Aorta (tissue), 5 donors: ENCODE measurements at regions not wholly inside any gene's neighbourhood (a gene's known extent, or its start where the extent isn't known, plus 50 kb on each side); places are given as distances from the start of the nearest gene placed in this dataset.

Source experiments
- ATAC-seq: fragments of 200-7000 bp; cut with Tn5 transposase; one replicate; pipeline ENCODE4 v1.9.1; 2022; ENCODE audit warnings: moderate library complexity; ENCODE audit not compliant: low FRiP score
- DNase-seq, 2 donors: peaks; one replicate each; pipeline ENCODE4 v3.0.0-alpha.2; 2020
- H3K27ac ChIP-seq, 2 donors: one replicate each; pipeline ENCODE4 v1.5.1; 2013; ENCODE audit warnings: low read length in 2 of 2, mild to moderate bottlenecking in 2 of 2, moderate library complexity in 2 of 2, control low read depth in 1 of 2, inconsistent platforms in 1 of 2, low read depth in 1 of 2
- H3K27me3 ChIP-seq, 2 donors: one replicate each; pipeline ENCODE4 v1.6.1; 2013; ENCODE audit warnings: control low read depth in 1 of 2, low read length in 1 of 2, mild to moderate bottlenecking in 1 of 2, moderate library complexity in 1 of 2; ENCODE audit not compliant: insufficient read depth in 2 of 2, control insufficient read depth in 1 of 2
- H3K36me3 ChIP-seq, 2 donors: one replicate each; pipeline ENCODE4 v1.6.1; 2013; ENCODE audit warnings: control low read depth in 1 of 2, low read length in 1 of 2, mild to moderate bottlenecking in 1 of 2; ENCODE audit not compliant: insufficient read depth in 2 of 2, control insufficient read depth in 1 of 2
- H3K4me1 ChIP-seq, 2 donors: one replicate each; pipeline ENCODE4 v1.6.1; 2013; ENCODE audit warnings: low read length in 2 of 2, control low read depth in 1 of 2, mild to moderate bottlenecking in 1 of 2, moderate library complexity in 1 of 2; ENCODE audit not compliant: insufficient read depth in 2 of 2, control insufficient read depth in 1 of 2
- H3K4me3 ChIP-seq, 2 donors: one replicate each; pipeline ENCODE4 v1.5.1; 2013; ENCODE audit warnings: low read length in 2 of 2, control low read depth in 1 of 2, mild to moderate bottlenecking in 1 of 2
- H3K9me3 ChIP-seq: one replicate; pipeline ENCODE4 v1.6.1; 2013; ENCODE audit warnings: mild to moderate bottlenecking, low read length; ENCODE audit not compliant: control insufficient read depth
- WGBS, 2 donors: extraction: QIAGEN DNeasy Blood & Tissue Kit; methylation state at CpG; one replicate each; pipeline ENCODE4 v1.1.7; 2013; 5-methylcytosine and 5-hydroxymethylcytosine counted together
- intact Hi-C, 2 donors: fragments of 100-400 bp; cut with DNase I; formaldehyde crosslinking; loops; one replicate each; pipeline versions ENCODE4 v1.14.2 to v1.15.0; 2022
- donor health status: healthy with polysubstance abuse.
- donor health status: Bipolar disorder and iron deficiency.
- donor health status: DM: no; HTN: no; CAD: no.
- donor health status: DM: no; HTN: no; CAD: no.
- donor health status: DM: yes; HTN: yes; CAD: no.

DNA sequence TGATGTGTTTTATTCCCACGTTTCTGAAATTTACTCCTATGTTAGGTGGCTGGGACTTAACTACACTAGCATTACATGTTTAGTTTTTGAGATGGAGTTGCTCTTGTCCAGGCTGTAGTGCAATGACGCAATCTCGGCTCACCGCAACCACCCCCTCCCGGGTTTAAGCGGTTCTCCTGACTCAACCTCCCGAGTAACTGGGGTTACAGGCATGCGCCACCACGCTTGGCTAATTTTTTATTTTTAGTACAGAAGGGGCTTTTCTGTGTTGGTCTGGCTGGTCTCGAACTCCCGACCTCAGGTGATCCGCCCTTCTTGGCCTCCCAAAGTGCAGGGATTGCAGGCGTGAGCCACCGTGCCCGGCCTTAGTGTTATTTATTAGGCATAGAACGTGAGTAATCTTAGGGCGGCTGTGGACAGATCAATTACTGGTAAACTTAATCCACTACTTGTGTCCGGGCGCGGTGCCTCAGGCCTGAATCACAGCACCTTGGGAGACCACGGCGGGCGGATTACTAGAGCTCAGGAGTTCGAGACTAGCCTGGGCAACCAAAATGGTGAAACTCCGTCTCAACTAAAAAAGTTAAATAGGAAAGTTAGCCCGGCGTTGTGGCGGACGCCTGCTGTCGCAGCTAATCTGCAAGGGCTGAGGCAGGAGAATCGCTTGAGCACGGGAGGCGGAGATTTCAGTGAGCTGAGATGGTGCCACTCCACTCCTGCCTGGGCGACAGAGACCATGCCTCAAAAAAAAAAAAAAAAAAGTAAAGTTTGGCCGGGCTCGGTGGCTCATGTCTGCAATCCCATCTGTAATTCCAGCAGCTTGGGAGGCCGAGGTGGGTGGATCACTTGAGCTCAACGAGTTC lies 123.7 kb upstream of the BTN3A2 start:
- Histone ChIP-seq H3K27me3 (no peaks in the 10 kb centered on the region), H3K4me3 (peak overlapping the region; percentile 46 to 85), H3K36me3 (no peaks in the 10 kb centered on the region), H3K27ac (peak overlapping the region in 1 of 2 donors; percentile 37), H3K4me1 (no peaks in the 10 kb centered on the region), H3K9me3 (no peaks in the 10 kb centered on the region)
- intact Hi-C loops = no loop called here
- 31 to 36% methylated on average over 38 of the region's 38 CpGs for WGBS, 2 donors
- ATAC-seq = peak; percentile 56
- peak in 1 of 2 donors; percentile 67 for DNase-seq

GRCh38 chr6:26243132-26243531 lies 121.9 kb upstream of the BTN3A2 start:
- Histone ChIP-seq H3K9me3 (no peaks in the 10 kb centered on the region), H3K27me3 (no peaks in the 10 kb centered on the region), H3K27ac (no peak overlapping the region), H3K4me3 (no peak overlapping the region), H3K4me1 (no peaks in the 10 kb centered on the region), H3K36me3 (no peaks in the 10 kb centered on the region)
- ATAC-seq = no peak
- WGBS, 2 donors = 89 to 91% methylated on average over 2 of the region's 2 CpGs
- no peak for DNase-seq
- intact Hi-C loops = no loop called here

- Histone ChIP-seq H3K9me3 (no peaks in the 10 kb centered on the region), H3K4me1 (no peaks in the 10 kb centered on the region), H3K36me3 (no peaks in the 10 kb centered on the region), H3K27me3 (no peaks in the 10 kb centered on the region), H3K27ac (no peak overlapping the region), H3K4me3 (no peak overlapping the region)
- intact Hi-C loops = no loop called here
- DNase-seq (no peak), ATAC-seq (no peak)
- 71 to 75% methylated on average over 2 of the region's 2 CpGs for WGBS, 2 donors
Observed at GRCh38 chr6:26243752-26244151, 121.2 kb upstream of the BTN3A2 start.

DNA sequence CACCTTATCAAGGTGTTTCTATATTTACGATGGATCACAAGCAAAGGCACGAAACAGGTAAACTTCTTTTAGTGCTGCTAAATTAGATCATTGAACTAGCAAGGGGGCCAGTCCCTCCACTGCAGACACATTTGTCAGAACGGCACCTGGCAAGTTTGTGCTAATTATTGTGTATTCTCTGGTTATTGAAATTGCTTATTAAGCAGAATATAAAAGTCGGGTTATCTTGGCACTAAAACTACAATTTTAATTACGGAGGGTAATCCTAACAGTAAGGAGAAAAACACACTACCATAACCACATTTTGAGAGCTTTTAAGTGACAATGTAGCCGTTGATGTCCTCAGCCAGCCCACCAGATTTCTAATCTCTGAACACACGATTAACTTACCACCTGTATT lies 118.9 kb upstream of the BTN3A2 start:
- no peaks in the 10 kb centered on the region for H3K27me3 ChIP-seq
- H3K9me3 ChIP-seq = no peaks in the 10 kb centered on the region
- ATAC-seq (no peak), DNase-seq (no peak)
- H3K4me1 ChIP-seq = no peaks in the 10 kb centered on the region
- WGBS, 2 donors = 87 to 90% methylated on average over 7 of the region's 7 CpGs
- H3K27ac ChIP-seq = no peak overlapping the region
- H3K4me3 ChIP-seq = no peak overlapping the region
- no peaks in the 10 kb centered on the region for H3K36me3 ChIP-seq
- intact Hi-C loops = loop anchor here in 1 of 2 donors (5.0 kb wide), 1 partner anchor 36 kb away; no protein-coding TSS in a partner anchor

DNA sequence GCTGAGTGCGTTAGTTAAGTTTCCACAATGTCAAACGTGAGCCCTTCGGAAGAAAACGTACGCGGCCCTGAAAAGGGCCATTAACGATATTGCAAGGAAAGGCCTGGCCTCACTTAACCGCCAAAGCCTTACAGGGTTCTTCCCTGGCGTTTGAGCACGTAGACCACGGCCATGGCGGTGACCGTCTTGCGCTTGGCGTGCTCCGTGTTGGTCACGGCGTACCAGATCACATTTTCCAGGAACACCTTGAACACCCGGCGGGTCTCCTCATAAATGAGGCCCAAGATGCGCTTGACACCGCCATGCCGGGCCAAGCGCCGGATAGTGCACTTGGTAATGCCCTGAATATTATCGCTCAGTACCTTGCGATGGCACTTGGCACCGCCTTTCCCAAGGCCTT lies 118.4 kb upstream of the BTN3A2 start:
- Histone ChIP-seq H3K27ac (no peak overlapping the region), H3K9me3 (no peaks in the 10 kb centered on the region), H3K4me3 (no peak overlapping the region), H3K4me1 (no peaks in the 10 kb centered on the region), H3K27me3 (no peaks in the 10 kb centered on the region), H3K36me3 (no peaks in the 10 kb centered on the region)
- ATAC-seq (no peak), DNase-seq (no peak)
- 97 to 98% methylated on average over 28 of the region's 28 CpGs for WGBS, 2 donors
- intact Hi-C loops = loop anchor here in 1 of 2 donors (5.0 kb wide), 1 partner anchor 36 kb away; no protein-coding TSS in a partner anchor

GRCh38 chr6:26249707-26249956 lies 115.4 kb upstream of the BTN3A2 start:
- WGBS, 2 donors = 1% methylated on average over 13 of the region's 13 CpGs
- intact Hi-C loops = loop anchor here in 1 of 2 donors (5.0 kb wide), 1 partner anchor 33 kb away; no protein-coding TSS in a partner anchor
- no peak for ATAC-seq
- H3K36me3 ChIP-seq = no peaks in the 10 kb centered on the region
- H3K4me1 ChIP-seq = no peaks in the 10 kb centered on the region
- H3K27me3 ChIP-seq = no peaks in the 10 kb centered on the region
- H3K9me3 ChIP-seq = no peaks in the 10 kb centered on the region
- no peak overlapping the region for H3K27ac ChIP-seq
- DNase-seq = no peak
- peak overlapping the region; percentile 24 for H3K4me3 ChIP-seq

DNA sequence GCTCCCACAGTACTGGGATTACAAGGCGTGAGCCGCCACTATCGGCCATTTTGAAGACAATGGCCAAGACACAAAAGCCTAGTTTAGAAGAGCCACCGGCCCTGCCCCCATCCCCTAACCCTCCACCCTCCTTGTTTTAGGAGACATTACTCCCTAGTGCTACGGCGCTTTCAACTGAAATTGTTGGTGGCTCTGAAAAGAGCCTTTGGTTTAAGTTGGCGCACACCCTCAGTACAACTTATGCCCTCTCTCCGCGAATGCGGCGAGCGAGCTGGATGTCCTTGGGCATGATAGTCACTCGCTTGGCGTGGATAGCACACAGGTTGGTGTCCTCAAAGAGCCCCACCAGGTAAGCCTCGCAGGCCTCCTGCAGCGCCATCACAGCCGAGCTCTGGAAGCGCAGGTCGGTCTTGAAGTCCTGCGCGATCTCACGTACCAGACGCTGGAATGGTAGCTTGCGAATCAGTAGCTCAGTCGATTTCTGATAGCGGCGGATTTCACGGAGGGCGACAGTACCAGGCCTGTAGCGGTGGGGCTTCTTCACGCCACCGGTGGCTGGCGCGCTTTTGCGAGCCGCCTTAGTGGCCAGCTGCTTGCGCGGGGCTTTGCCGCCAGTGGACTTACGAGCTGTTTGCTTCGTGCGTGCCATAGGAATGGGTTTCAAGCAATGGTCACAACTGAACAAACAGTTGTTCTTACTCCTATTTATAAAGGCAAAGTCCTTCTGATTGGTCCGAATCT lies 114.9 kb upstream of the BTN3A2 start:
- Histone ChIP-seq H3K4me1 (no peaks in the 10 kb centered on the region), H3K36me3 (no peaks in the 10 kb centered on the region), H3K9me3 (no peaks in the 10 kb centered on the region), H3K27me3 (no peaks in the 10 kb centered on the region), H3K4me3 (peak overlapping the region; percentile 24 to 27), H3K27ac (no peak overlapping the region)
- DNase-seq (peak; percentile 75 to 78), ATAC-seq (peak; percentile 70)
- WGBS, 2 donors = 1% methylated on average over 43 of the region's 43 CpGs
- intact Hi-C loops = loop anchor here in 1 of 2 donors (5.0 kb wide), 1 partner anchor 32 kb away; no protein-coding TSS in a partner anchor

- H3K4me1 ChIP-seq = no peaks in the 10 kb centered on the region
- H3K4me3 ChIP-seq = peak overlapping the region; percentile 24 to 63
- H3K9me3 ChIP-seq = no peaks in the 10 kb centered on the region
- ATAC-seq (peak; percentile 51), DNase-seq (no peak)
- H3K27me3 ChIP-seq = no peaks in the 10 kb centered on the region
- H3K36me3 ChIP-seq = no peaks in the 10 kb centered on the region
- H3K27ac ChIP-seq = no peak overlapping the region
- WGBS, 2 donors = 0 to 1% methylated on average over 9 of the region's 9 CpGs
- intact Hi-C loops = no loop called here
Observed at GRCh38 chr6:26250698-26251044, 114.3 kb upstream of the BTN3A2 start.
